Panc1 (cell line): ENCODE measurements at regions not wholly inside any gene's neighbourhood (a gene's known extent, or its start where the extent isn't known, plus 50 kb on each side); places are given as distances from the start of the nearest gene placed in this dataset.
"Not testable (repeated sequence)": the region's sequence is repeated elsewhere in the genome, so short reads cannot be mapped to it uniquely, and the experiment has no call there.

Experiments
- ATAC-seq: fragments of 200-7000 bp; cut with Tn5 transposase; 2 replicates; pipeline ENCODE4 v1.9.1; 2020; ENCODE audit warnings: mild to moderate bottlenecking, moderate library complexity
- BruUV-seq: library from RNA; stranded (reverse); fragments of 400-500 nt; replicated peaks from 2 replicates; lab custom pipeline; 2021; lab: Mats Ljungman, UMichigan
- CTCF ChIA-PET: fragments of 300-600 bp; sonication (Branson Sonifier 250); formaldehyde crosslinking; loops from one replicate; lab custom pipeline; 2022; ENCODE audit warnings: antibody characterized with exemption; lab: Charles Lee
- POLR2A ChIA-PET: fragments of 300-600 bp; sonication (Branson Sonifier 250); formaldehyde crosslinking; loops from one replicate; lab custom pipeline; 2022; ENCODE audit warnings: antibody characterized with exemption; lab: Charles Lee
- DNase-seq: peaks from one replicate; pipeline ENCODE4 v3.0.0-alpha.2; 2010; ENCODE audit warnings: low read depth, low spot score
- H3K27ac ChIP-seq: 2 replicates; pipeline ENCODE4 v1.5.1; 2011; ENCODE audit warnings: mild to moderate bottlenecking, low read length, inconsistent platforms
- H3K27me3 ChIP-seq: fragments of 200-500 bp; sonication (Bioruptor generic); 2 replicates; pipeline ENCODE4 v1.6.0; 2014; ENCODE audit warnings: low read length, inconsistent platforms; ENCODE audit not compliant: control insufficient read depth, insufficient read depth
- H3K36me3 ChIP-seq: fragments of 200-500 bp; sonication (Bioruptor generic); 2 replicates; pipeline ENCODE4 v1.5.1; 2014; ENCODE audit warnings: inconsistent platforms, mild to moderate bottlenecking, low read length, moderate library complexity; ENCODE audit not compliant: control insufficient read depth, insufficient read depth
- H3K4me1 ChIP-seq: 2 replicates; pipeline ENCODE4 v1.5.1; 2011; ENCODE audit warnings: inconsistent platforms, mild to moderate bottlenecking, low read length, moderate library complexity; ENCODE audit not compliant: control insufficient read depth, insufficient read depth
- H3K4me3 ChIP-seq, 2 experiments: 2 replicates each; pipeline ENCODE4 v1.5.1; 2011 to 2012; ENCODE audit warnings: low read depth in 2 of 2, low read length in 2 of 2, mild to moderate bottlenecking in 2 of 2, inconsistent platforms in 1 of 2, moderate library complexity in 1 of 2
- H3K9me3 ChIP-seq: fragments of 200-500 bp; sonication (Bioruptor generic); 2 replicates; pipeline ENCODE4 v1.5.1; 2014; ENCODE audit warnings: low read depth, mild to moderate bottlenecking, inconsistent platforms, low read length, moderate library complexity; ENCODE audit not compliant: control insufficient read depth, insufficient read depth
- POLR2AphosphoS5 ChIP-seq: IDR thresholded peaks from 2 replicates; pipeline ENCODE4 v1.6.1; 2012; ENCODE audit warnings: mild to moderate bottlenecking, low read depth, low read length, moderate library complexity
- REST ChIP-seq, 2 experiments: IDR thresholded peaks; 2 replicates each; pipeline ENCODE4 v1.6.1; 2011 to 2012; ENCODE audit warnings: low read depth in 2 of 2, control low read depth in 1 of 2, low read length in 1 of 2, mild to moderate bottlenecking in 1 of 2, moderate library complexity in 1 of 2; ENCODE audit not compliant: insufficient read depth in 1 of 2
- SIN3A ChIP-seq: IDR thresholded peaks from 2 replicates; pipeline ENCODE4 v1.6.1; 2012; ENCODE audit warnings: low read depth, mild to moderate bottlenecking, low read length, moderate library complexity, borderline replicate concordance; ENCODE audit not compliant: insufficient read depth
- TCF7L2 ChIP-seq: IDR thresholded peaks from 2 replicates; pipeline ENCODE4 v1.6.1; 2011; ENCODE audit warnings: mild to moderate bottlenecking, low read depth, low read length, inconsistent platforms
- in situ Hi-C: cut with HindIII; loops from 2 replicates; pipeline ENCODE4 v1.10.0; 2016; ENCODE audit warnings: low sequenced_read_pairs, low pct_unique_long_range_greater_than_20kb
- intact Hi-C: fragments of 100-400 bp; cut with micrococcal nuclease; formaldehyde crosslinking; loops from one replicate; pipeline ENCODE4 v1.10.0; 2022; ENCODE audit not compliant: unreplicated experiment
- TF ChIP-seq, protein P1 (sequence below): fragments of 450-650 bp; IDR thresholded peaks from 2 replicates; pipeline ENCODE4 v1.5.1; 2017; ENCODE audit warnings: mild to moderate bottlenecking

GRCh38 chr12:90449611-90450010 lies 505.4 kb downstream of the CCER1 start:
- ChIA-PET POLR2A (no interaction called here), CTCF (no interaction called here)
- no peaks in the 10 kb centered on the region; the same call in 1 of the 2 replicates for H3K9me3 ChIP-seq
- ATAC-seq (no peak), DNase-seq (no peak)
- no peak overlapping the region for H3K4me3 ChIP-seq
- in situ Hi-C loops (no loop called here), intact Hi-C loops (no loop called here)
- no peak overlapping the region for H3K27ac ChIP-seq
- no peaks in the 10 kb centered on the region for H3K27me3 ChIP-seq
- no peak for TF ChIP-seq SIN3A
- TF ChIP-seq, protein P1, sequence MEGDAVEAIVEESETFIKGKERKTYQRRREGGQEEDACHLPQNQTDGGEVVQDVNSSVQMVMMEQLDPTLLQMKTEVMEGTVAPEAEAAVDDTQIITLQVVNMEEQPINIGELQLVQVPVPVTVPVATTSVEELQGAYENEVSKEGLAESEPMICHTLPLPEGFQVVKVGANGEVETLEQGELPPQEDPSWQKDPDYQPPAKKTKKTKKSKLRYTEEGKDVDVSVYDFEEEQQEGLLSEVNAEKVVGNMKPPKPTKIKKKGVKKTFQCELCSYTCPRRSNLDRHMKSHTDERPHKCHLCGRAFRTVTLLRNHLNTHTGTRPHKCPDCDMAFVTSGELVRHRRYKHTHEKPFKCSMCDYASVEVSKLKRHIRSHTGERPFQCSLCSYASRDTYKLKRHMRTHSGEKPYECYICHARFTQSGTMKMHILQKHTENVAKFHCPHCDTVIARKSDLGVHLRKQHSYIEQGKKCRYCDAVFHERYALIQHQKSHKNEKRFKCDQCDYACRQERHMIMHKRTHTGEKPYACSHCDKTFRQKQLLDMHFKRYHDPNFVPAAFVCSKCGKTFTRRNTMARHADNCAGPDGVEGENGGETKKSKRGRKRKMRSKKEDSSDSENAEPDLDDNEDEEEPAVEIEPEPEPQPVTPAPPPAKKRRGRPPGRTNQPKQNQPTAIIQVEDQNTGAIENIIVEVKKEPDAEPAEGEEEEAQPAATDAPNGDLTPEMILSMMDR = no peak
- no peak for TF ChIP-seq TCF7L2
- no peak for TF ChIP-seq REST (IDR thresholded peaks at IDR 0.05; ENCODE audit: insufficient read depth in 1 of 2, low read depth in 2 of 2, low read length in 1 of 2)
- TF ChIP-seq POLR2AphosphoS5 = no peak
- BruUV-seq = no TSS peak
- H3K36me3 ChIP-seq = no peaks in the 10 kb centered on the region
- H3K4me1 ChIP-seq = no peaks in the 10 kb centered on the region

DNA sequence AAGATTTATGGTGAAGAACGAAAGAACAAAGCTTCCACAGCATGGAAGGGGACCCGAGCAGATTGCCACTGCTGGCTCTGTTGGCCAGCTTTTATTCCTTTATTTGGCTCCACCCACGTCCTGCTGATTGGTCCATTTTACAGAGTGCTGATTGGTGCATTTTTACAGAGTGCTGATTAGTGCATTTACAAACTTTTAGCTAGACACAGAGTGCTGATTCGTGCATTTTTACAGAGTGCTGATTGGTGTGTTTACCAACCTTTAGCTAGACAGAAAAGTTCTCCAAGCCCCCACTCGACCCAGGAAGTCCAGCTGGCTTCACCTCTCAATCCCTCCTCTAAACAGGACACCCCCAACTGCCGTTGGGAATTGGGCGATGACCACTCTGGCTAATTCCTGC lies 511.5 kb downstream of the CCER1 start:
- DNase-seq, CTCF ChIA-PET, H3K27ac ChIP-seq, H3K4me3 ChIP-seq, H3K27me3 ChIP-seq, ATAC-seq, in situ Hi-C loops, intact Hi-C loops, BruUV-seq, H3K36me3 ChIP-seq, H3K4me1 ChIP-seq, POLR2A ChIA-PET, H3K9me3 ChIP-seq: not testable (repeated sequence)

GRCh38 chr12:90441431-90441830 lies 513.5 kb downstream of the CCER1 start:
- BruUV-seq = no TSS peak
- ChIA-PET POLR2A (no interaction called here), CTCF (no interaction called here)
- Histone ChIP-seq H3K36me3 (no peaks in the 10 kb centered on the region), H3K9me3 (no peaks in the 10 kb centered on the region; the same call in 1 of the 2 replicates), H3K27ac (no peak overlapping the region), H3K4me1 (no peaks in the 10 kb centered on the region), H3K4me3 (no peak overlapping the region), H3K27me3 (no peaks in the 10 kb centered on the region)
- in situ Hi-C loops = no loop called here
- intact Hi-C loops = no loop called here
- no peak for ATAC-seq
- TF ChIP-seq TCF7L2 = no peak
- no peak for TF ChIP-seq SIN3A
- no peak for TF ChIP-seq POLR2AphosphoS5
- TF ChIP-seq, protein P1 = no peak
- no peak for TF ChIP-seq REST (IDR thresholded peaks at IDR 0.05; ENCODE audit: insufficient read depth in 1 of 2, low read depth in 2 of 2, low read length in 1 of 2)
- no peak for DNase-seq
